ENCODE measurements at regions not wholly inside any gene's neighbourhood (a gene's known extent, or its start where the extent isn't known, plus 50 kb on each side); places are given as distances from the start of the nearest gene placed in this dataset.

DNA sequence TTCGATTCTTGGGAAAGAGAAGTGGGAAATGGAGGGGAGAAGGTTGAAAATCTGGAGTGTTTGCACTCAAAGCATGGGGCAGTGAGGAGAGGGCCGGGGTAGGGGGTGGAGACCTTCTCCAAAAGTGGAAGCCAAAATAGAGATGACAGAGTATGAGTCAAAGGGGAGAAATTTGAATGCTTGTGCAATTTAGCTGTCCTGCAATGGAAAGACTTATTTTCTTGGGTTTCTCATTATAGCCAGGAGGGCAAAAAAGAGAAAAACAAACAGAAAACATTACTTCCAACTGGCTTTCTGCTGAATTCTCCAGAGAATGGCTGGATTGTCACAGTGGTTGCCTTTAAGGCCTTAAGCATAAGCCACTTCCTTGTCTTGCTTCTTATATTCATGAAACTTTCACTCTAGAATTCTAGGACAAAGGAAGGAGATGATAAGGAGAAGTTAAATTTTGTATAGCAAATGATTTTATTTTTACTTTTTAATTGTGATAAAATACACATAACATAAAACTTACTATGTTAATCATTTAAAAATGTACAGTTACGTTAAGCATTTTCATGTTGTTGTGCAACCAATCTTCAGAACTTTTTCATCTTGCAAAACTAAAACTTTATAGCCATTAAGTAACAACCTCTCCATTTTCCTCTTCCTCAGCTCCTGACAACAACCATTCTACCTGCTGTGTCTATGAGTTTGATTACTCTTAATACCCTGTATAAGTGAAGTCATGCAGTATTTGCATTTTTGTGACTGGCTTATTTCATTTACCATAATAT lies 100.2 kb downstream of the GPR85 start:
- no peaks in the 10 kb centered on the region for H3K36me3 ChIP-seq (ENCODE audit: control insufficient read depth in 1 of 2, insufficient read depth in 2 of 2, low read length in 2 of 2)
- no peaks in the 10 kb centered on the region for H3K4me1 ChIP-seq (ENCODE audit: control insufficient read depth in 1 of 2, insufficient read depth in 2 of 2, low read length in 2 of 2)
- H3K27ac ChIP-seq (ENCODE audit: low read depth, low read length): no peak overlapping the region
- no peaks in the 10 kb centered on the region for H3K27me3 ChIP-seq (ENCODE audit: insufficient read depth, low read length)
- BruUV-seq (replicated peaks): no TSS peak
- TF ChIP-seq EGR1 (IDR thresholded peaks at IDR 0.05; ENCODE audit: low read depth) (no peak), SP1 (IDR thresholded peaks at IDR 0.05; ENCODE audit: low read depth) (no peak), ELF1 (IDR thresholded peaks at IDR 0.05; ENCODE audit: borderline replicate concordance, low read depth) (no peak), ZNF274 (IDR thresholded peaks at IDR 0.05; ENCODE audit: low read depth, low read length) (no peak), CBX3 (IDR thresholded peaks at IDR 0.05; ENCODE audit: low read depth) (no peak), TCF7L2 (IDR thresholded peaks at IDR 0.05; ENCODE audit: borderline replicate concordance, extremely low read depth, insufficient read depth, insufficient read length) (no peak), ZFX (IDR thresholded peaks at IDR 0.05) (no peak), YY1 (IDR thresholded peaks at IDR 0.05; ENCODE audit: extremely low read depth, insufficient replicate concordance, low read depth, low read length) (no peak), CEBPB (IDR thresholded peaks at IDR 0.05; ENCODE audit: low read depth) (no peak), EZH2phosphoT487 (IDR thresholded peaks at IDR 0.05; ENCODE audit: borderline replicate concordance) (no peak), FOSL1 (IDR thresholded peaks at IDR 0.05; ENCODE audit: low read depth) (no peak)
- TF ChIP-seq, protein P1, sequence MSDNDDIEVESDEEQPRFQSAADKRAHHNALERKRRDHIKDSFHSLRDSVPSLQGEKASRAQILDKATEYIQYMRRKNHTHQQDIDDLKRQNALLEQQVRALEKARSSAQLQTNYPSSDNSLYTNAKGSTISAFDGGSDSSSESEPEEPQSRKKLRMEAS (IDR thresholded peaks at IDR 0.05): no peak
- ATAC-seq (no peak), DNase-seq (ENCODE audit: low read depth, low spot score) (no peak)
- RAD21 ChIA-PET (ENCODE audit: low non-redundant PET in 1 of 2, low total read pairs in 2 of 2, uncharacterized antibody in 2 of 2, unreplicated experiment in 2 of 2): no interaction called here
- no peak overlapping the region for H3K9ac ChIP-seq (ENCODE audit: low read length)
- no peak overlapping the region for H3K4me3 ChIP-seq (replicated peaks in 1 of 2; ENCODE audit: low read depth in 1 of 2, low read length in 2 of 2)
- no peaks in the 10 kb centered on the region for H3K9me3 ChIP-seq (ENCODE audit: control insufficient read depth in 1 of 2, insufficient read depth in 1 of 2, low read depth in 1 of 2, low read length in 2 of 2)
- no peaks in the 10 kb centered on the region for H4K20me1 ChIP-seq (ENCODE audit: insufficient read depth)
- intact Hi-C loops (cut with micrococcal nuclease): loop anchor here (1.0 kb wide), 1 partner anchor 16 kb away; no protein-coding TSS in a partner anchor
- POLR2A ChIA-PET: no interaction called here
- H3K79me2 ChIP-seq (ENCODE audit: insufficient read depth, low read length): no peaks in the 10 kb centered on the region
- no peak overlapping the region for H3K4me2 ChIP-seq (ENCODE audit: low read length)
- no peaks in the 10 kb centered on the region for H3K9me2 ChIP-seq (ENCODE audit: insufficient read depth)
- no peak overlapping the region for H2AFZ ChIP-seq (ENCODE audit: low read depth, low read length, poor library complexity, severe bottlenecking)
- CTCF ChIA-PET: no interaction called here
